Muscle of back (tissue), 3 donors: ENCODE measurements at regions not wholly inside any gene's neighbourhood (a gene's known extent, or its start where the extent isn't known, plus 50 kb on each side); places are given as distances from the start of the nearest gene placed in this dataset.

ENCODE experiments used
- DNase-seq, 3 donors: peaks; one replicate each; pipeline versions ENCODE4 v3.0.0 to v3.0.0-alpha.2; 2013

DNA sequence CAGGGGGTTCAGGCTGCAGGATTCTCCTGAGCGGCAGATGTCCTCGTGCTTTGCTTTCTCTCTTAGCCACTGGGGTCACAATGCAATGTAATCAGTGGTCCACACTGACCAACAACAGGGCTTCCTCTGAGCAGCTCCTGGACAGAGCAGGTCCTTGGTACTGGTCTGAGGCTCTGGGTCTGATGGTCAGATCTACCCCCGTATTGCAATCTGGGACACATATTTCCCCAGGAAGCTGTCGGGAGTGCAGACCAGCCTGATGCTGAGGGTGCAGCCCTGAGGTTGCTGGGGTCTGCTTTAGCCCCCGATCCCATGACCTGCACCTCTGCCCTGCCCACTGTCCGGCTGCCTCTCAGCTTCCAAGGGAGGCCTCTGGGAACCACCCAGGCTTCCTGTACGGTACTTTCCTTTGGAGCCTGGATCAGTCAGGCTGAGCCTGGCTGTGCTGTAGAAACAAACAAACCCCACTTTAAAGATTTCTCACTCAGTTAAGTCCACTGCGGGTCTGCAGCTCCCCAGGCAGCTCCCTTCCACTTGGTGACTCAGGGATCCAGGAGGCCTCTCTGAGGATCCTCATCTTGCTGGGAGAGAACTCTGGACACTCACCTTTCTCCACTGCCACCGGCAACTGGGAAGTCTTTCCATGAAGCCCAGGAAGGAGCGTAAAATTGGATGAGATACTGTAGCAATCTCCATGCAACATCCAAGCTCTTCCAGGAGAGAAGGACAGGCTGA, 1046.6 kb downstream of the TBC1D22A start:
- no peak for DNase-seq

DNA sequence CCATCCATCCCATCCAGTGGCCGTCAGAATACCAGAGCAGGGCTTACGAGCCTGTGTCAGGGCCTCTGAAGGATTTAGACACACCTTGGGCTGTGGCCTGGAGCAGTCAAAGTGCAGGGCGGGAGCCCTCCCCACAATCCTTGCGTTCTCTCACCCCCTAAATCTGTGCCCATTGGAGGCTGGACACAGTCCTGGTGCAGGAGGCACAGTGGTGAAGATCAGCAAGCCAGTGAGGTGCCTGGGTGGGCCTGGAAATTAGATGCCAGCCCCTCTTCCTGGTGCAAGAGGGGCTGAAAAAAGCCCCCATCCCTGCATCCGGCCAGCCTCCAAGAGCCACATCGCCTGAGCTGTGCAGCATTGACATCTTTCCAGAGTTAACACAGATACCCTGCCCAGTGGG, 1045.8 kb downstream of the TBC1D22A start:
- no peak for DNase-seq

DNA sequence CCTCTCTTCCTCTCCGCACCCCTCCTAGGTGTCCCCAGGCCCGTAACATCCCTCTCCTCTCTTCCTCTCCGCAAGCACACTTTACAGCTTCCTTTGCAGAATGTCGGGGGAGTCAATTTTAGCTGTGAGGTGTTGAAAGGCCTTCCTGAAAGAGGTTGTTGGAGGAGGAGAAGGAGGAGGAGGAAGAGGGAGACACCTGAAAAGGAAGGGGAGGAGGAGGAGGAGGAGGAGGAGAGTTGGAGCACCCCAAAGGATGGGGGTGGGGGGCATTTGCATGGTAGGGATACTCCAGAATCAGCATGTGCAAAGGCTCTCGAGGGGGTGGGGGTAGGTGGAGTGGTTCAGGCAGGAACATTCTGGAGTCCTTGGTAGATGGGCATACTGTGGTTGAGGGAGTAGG, 1045.1 kb downstream of the TBC1D22A start:
- no peak for DNase-seq

DNA sequence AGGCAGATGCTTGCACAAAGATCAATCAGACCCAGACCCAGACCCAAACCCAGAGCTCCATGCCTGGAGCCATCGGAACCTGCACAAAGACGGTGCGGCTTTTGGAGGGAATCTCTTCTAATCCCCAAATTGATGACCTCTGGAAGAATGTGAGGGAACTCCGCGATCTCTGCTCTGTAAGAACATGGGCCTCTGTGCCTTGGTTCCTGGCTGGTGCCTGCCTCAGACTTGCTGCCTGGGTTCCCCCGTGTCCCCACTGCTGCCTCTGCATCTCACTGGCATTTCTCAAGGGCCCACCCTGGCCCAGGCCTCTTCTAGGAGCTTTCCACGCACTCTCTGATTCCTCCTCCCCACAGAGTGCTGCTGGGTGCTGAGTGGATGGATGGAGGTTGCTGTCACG, 1044.4 kb downstream of the TBC1D22A start:
- DNase-seq: no peak

DNA sequence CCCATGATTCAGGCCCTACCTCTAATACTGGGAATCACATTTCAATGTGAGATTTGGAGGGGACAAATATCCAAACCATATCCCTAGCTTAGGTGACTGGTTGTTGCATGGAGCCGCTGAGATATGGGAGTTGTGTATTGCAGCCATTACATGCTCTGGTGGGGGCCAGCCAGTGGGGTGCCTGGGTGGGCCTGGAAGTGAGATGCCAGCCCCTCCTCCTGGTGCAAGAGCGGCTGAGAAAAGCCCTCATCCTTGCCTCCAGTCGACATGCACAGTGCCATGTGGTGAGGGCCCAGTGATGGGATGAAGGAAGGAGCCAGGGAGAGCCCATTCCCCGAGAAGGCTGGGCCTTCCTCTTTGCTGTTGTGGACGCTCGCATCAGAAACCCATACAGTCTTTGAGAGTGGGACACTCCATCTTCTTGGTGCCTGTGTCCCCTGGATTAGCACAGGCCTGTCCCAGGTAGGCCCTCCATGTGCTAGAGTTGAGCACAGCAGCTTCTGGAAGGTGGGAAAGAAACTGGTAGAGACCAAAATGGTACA, 1043.0 kb downstream of the TBC1D22A start:
- DNase-seq: no peak

DNA sequence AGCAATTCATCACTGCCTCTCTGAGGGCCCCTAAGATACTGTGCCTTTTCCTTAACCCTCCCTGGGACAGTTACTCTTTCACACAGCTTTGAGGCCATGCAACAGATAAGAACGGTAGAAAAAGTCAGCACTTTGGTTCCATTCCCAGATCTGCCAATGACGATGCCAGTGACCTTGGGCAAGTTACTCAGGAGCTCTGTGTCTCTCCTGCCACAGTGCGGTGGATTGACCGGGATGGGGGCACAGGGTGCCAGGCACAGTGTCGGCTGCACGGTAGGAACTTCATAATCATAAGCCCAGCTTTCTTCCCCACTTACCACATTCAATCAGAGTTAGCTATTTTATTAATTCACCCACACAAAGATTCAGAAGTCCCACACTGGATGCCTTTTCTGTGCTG, 1041.8 kb downstream of the TBC1D22A start:
- no peak for DNase-seq

DNA sequence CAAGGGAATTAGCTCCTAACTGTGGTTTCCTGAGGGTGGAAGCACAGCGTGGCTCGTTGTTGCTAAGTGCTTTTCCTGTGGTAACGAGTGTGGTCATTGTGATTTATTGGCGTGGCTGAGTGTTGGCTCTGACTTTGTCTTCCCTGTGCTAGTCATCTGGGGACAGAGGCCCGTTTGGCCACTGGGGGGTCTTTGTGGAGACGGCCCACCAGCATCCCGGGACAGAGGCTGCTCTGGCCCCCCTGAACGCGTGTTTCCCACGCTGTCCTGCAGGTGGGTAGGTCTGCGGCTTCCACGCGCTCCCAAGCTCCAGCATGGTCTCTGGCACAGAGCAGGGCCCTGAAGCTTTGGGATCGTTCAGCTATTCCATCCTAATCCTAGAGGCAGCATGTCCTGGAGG, 1040.0 kb downstream of the TBC1D22A start:
- DNase-seq: no peak

DNA sequence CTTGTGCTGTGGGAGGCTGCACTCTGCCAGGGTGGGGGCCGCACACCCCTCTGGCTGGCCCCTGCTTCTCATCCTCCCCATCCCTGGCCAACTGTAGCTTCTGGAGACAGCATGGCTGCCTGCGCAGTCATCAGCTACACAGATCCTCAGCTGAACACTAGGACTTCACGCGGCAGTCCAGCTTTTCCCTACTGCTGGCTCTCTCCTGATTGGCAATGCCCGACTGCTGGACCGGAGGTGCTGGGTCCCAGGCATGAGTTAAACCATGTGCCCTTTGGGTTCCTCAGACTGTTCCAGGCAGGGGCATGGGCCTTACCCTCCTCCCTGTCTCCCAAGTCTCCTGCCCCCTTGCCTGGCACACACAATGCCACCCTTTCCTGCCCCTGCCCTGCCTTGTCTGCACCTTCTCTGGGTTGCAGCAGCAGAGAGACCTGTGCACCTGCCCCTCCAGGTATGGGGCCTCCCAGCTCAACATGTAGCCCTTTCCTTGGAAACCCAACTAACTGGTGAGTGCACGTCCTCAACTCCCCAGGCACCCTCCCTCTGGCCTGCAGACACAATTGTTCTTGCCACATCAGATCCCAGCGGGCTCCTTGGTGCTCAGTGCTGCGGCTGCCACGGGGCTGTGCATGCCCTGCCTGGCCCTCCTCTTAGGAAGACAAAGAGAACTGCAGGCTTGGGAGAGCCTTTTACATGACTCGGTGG, 1039.2 kb downstream of the TBC1D22A start:
- DNase-seq: no peak

DNA sequence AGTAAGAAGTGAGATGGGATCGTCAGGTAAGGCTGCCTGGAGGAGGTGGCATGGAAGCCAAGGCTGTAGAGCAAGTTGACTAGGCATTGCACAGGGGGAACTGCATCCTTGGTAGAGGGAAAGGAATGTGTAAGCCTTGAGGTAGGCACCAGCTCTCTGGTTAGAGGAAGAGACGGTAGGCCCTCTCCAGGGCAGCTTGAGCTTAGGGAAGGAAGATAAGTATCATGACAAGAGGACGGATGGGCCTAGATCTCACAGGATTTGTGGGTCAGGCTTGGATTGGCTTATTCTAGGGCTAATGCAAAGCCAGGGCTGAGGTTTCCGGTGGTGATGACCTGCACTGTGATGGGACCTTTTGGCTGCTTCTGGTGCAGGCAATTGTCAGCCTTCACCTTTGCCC, 1035.8 kb downstream of the TBC1D22A start:
- DNase-seq: no peak

DNA sequence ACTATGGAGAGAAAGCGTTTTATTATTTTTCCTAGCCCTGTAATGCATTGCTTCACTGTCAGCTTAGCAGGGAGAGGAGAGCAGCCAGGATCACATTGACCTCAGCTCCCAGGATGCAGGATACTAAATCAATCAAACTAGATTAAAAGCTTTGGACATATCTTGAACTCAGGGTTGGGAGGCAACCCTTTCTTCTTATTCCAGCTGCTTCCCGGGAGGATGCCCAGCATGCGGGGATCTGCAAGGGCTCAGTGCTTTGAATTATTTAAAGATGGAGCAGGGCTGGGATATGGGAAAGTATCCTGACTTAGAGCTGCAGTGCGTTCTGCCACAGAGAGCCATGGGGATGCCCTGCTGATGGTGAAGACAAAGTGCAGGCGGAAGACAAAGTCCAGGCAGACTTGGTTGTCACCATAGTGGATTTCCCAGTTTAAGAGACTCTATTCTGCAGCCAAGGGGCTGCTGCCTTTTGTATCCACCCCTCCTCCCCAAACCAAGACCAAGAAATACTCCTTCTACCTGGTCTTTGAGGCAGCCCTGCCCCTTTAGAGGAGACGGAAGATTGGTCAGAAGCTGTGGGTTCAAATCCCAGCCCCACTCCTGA, 1035.0 kb downstream of the TBC1D22A start:
- DNase-seq: no peak

DNA sequence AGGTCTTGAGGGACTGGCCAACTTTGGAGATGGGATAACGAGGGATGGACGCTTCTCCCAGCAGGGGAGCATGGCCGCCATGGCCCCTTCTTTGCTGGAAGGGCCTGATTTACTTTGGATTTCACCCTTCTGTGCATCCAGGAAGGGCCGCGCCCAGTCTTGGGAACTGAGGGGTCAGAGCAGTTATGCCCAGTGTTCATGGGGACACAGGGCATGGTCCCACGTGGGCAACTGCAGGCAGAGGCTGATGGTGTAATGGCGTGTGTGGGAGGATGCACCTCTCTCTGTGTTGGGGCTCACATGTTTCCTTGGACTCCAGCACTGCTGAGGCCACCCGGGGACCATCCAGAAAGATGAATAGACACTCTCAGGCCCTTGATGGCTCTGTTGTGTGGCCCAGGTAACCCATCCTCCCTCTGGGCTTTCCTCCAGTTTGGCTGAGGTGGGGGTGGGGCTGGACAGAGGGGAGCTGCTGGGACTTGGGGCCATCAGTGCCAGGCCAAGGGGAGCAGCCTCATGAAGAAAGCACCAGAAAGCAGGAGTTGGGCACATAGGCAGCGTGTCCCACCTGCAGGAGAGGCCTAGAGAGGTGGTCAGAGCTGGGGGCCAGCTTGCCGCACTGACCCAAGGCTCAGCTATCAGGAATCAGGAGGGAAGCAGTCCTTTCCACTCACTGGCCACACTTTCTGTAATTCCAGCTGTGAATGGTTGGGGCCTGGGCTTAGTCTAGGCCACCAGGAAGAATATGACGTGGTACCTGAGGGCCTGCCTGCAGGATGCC, 1033.9 kb downstream of the TBC1D22A start:
- no peak for DNase-seq

DNA sequence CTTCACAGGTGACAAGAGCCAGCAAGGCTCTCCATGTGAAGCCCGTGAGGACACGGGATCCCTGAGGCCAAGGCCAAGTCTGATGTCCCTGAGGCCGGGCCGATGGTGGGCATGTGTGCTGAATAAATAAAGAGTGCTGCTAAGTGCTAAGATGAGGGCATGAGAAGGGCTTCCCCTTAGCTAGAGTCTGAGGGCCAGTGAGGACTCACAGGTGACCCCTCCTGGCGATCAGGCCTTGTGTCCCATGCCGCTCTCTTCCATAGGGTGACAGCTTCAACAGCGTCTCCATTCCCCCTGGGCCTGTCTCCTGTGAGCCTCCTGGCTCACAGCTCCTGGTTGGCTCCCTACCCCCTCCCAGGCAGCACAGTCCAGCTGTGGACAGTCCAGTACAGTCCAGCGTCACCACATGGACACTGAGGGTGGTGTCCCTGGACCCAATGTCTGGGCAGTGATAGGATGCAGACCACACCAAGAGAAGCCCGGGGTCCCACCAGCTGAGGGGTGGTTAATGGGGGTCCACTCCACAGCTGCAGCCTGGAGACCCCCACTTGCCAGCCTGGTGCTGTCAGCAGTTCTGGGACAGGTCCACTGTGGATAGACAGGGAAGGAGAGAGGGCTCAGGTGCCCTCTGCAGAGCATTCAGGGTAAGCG, 1033.2 kb downstream of the TBC1D22A start:
- DNase-seq: no peak

DNA sequence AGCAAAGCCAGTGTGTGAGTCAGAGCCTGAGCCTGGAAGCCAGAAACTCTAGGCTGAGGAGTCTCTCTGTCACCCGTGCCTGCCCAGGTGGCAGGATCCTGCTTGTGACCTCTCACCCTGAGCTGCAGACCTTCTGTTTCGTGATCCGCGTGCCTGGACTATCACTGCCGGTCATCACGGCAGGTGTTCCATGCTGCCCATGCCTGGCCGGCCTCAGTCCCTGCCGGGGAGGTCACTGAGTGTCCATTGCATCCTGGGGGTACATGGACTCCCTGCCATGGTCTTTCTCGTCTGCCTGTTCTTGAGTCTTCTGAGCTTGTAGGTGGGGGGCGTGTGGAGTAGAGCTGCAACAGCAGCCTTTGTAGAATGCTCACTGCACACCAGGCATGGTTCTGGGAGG, 1032.4 kb downstream of the TBC1D22A start:
- DNase-seq: no peak

DNA sequence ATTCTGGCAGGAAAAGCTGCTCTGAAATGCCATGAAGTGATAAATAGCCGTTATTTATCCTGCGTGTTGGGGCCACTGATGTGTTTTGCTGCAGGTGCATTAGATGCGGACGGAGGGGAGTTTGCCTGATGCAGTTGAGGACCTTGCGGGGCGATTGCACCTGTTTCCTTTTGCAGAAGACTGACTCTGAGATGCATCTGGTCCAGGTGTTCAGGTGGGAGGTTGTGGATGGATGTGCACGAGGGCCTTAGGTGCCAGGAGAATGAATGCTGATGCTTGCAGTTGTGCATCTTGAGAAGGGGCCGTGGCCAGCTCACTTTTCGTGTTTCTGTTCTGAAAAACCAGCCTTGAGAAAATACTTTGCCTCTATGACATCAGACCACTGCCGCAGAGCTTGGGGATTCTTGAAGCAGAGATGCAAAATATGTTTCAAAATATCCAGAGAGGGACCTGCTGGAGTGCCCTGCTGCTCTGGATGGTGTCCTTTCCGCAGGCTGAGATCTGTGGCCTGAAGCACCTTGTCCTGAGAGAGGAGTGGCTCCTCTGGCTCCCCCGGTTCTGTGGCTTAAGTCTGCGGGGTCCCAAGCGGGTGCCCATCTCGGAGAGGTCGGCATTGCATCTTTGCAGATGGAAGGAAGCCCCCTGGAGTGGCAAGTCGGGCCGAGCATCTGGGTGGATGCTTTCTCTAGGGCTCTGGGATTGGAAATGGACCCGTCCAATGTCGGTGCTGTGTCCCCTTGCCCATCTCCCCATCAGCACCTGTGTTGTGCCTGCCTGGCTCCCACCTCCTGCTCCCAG, 1031.1 kb downstream of the TBC1D22A start:
- no peak for DNase-seq

DNA sequence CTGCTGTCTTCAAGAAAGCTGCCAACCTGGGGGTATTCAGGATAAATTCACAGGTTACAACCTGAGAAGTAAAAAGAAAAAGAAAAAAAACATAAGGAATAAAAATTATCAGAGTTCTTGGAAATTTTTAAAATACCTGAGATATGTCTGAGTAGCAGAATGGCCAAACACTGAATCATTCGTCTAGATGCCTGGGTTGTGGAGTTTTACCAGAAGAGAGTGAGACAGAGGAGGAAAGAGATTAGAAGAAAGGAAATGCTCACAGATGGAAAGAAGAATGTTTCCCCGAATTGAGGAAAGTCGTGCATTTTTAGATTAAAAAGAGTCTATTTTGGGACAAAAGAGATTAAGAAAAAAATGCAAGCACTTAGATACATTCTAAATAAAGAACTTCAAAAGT, 1026.7 kb downstream of the TBC1D22A start:
- no peak for DNase-seq

DNA sequence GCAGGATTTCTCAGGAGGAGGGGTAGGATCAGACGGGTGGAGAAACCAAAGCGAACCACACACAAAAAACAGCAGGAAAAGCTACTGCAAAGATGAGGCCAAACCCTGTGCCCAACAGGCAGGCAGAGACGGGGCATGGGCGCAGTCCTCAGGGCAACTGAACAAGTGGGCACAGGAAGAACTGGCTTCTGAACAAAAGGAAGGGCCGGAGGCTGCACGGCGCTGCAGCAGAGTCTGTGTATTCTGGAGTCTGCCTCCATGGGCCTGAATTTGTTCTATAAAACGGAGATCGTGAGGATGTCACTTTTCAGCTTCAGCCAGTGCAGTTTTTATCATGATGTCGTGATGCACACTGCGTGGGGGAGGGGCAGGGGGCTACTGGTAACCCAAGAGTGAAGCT, 1026.0 kb downstream of the TBC1D22A start:
- no peak for DNase-seq

DNA sequence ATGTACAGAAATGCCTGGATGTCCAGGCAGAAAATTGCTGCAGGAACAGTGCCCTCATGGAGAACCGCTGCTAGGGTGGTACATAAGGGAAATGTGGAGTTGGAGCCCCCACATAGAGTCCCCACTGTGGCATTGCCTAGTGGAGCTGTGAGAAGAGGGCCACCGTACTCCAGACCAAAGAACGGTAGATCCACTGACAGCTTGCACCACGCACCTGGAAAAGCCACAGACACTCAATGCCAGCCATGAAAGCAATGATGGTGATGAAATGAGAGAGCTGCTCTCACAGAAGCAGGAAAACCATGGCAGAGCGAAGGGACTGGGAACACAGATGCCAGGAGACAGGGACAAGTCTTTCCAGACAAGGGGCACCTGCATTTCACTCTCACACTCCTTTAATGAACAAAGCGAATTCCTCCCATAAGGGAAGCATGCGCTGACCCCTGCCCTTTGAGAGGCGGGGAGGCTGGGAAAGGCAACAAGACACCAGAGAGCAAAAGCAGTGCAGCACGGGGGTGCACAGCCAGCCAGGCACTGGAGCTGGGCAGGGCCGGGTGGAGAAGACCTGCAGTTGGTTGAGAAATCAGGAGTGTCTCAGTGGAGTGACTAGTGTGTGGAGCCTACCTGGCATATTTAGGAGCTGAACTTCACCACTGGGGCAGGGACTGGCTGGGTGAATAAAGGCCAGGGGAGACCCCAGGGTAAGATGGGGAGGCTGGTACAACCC, 1025.2 kb downstream of the TBC1D22A start:
- DNase-seq: no peak

DNA sequence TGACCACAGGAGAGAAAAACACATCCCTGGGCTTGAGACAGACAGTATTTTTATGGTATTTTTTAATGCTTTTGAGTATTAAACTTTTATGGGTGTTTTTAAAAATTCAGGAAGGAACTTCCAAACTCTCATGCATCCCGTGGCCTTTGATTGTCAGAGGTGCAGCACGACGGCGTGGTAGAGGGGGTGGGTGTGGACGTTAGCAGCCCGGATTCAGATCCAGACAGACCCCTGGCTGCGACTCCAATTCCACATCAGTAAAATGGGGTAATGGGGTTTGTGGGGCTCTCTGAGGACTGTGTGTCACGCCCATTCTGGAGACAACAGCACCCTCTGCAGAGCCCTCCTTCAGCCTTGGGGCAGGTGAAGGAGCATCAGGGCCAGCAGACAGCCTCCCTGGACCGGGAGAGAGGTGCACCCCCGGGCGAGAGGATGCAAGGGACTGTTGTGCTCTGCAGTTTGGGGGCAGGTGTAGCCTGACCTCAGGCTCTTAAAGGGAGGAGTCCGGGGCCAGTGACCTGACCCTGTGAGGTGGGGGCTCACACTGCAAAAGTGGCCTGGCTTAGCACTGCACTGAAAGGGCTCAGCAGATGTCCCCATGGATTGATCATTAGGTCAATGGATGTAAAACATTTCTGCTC, 1024.3 kb downstream of the TBC1D22A start:
- DNase-seq: no peak

DNA sequence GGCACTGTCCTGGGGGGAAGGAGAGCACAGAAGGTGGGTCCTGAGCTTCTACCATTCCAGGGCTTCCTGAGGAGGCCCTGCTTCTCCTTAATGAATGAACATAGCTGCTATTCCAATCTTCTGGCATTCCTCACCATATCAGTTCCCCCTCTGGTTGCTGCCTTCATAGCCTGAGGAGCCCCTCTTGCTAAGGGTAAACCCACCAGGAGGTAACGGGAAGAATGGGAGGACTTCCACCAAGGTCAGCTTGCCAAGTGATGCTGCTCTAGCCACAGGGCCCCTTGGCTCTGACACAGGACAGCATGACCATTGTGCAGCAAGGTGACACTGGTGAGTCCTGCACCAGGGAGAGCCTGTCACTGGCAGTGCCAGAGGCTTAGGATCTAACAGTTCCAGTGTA, 1022.5 kb downstream of the TBC1D22A start:
- no peak for DNase-seq
